ENCODE measurements at regions not wholly inside any gene's neighbourhood (a gene's known extent, or its start where the extent isn't known, plus 50 kb on each side); places are given as distances from the start of the nearest gene placed in this dataset.

DNA sequence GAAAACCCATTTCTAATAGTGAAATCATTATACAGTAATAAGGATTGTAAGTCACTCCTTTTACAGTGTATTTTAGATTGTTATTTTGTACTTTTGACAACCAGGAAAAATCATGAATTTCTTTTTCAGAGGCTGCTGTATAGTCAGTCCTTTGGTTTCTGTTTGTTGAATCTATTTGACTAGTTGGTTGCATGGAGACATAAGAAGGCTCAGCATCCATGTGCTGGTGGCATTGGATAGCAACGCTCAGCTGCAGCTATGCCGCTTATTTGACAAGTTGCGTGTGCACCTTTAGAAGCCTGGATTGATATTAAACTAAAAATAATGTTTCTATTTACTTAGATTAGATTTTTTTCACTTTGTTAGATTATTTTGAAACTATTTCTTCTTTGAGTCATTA is 254.1 kb upstream of the SYT4 start:
- H3K4me3 ChIP-seq (ENCODE audit: low read length) = no peak overlapping the region
- H3K9me3 ChIP-seq (ENCODE audit: control insufficient read depth, low read length) = no peaks in the 10 kb centered on the region
- H3K4me3 Mint-ChIP-seq = no peak overlapping the region
- DNase-seq = no peak
- H3K9ac ChIP-seq (ENCODE audit: extremely low read depth, low read length, poor library complexity, severe bottlenecking) = no peak overlapping the region
- no peak overlapping the region for H3K27ac Mint-ChIP-seq
- H3K27me3 Mint-ChIP-seq (ENCODE audit: insufficient read depth) = no peaks in the 10 kb centered on the region
- WGBS, 2 experiments (ENCODE audit: insufficient coverage in 1 of 2, insufficient read length in 1 of 2) = 93% methylated on average over 3 of the region's 3 CpGs; no CpG with 5 or more reads in 1 of the 2 experiments
- no peaks in the 10 kb centered on the region for H3K36me3 ChIP-seq (ENCODE audit: control insufficient read depth, insufficient read depth, low read length)
- TF ChIP-seq, protein P1, sequence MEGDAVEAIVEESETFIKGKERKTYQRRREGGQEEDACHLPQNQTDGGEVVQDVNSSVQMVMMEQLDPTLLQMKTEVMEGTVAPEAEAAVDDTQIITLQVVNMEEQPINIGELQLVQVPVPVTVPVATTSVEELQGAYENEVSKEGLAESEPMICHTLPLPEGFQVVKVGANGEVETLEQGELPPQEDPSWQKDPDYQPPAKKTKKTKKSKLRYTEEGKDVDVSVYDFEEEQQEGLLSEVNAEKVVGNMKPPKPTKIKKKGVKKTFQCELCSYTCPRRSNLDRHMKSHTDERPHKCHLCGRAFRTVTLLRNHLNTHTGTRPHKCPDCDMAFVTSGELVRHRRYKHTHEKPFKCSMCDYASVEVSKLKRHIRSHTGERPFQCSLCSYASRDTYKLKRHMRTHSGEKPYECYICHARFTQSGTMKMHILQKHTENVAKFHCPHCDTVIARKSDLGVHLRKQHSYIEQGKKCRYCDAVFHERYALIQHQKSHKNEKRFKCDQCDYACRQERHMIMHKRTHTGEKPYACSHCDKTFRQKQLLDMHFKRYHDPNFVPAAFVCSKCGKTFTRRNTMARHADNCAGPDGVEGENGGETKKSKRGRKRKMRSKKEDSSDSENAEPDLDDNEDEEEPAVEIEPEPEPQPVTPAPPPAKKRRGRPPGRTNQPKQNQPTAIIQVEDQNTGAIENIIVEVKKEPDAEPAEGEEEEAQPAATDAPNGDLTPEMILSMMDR (conservative IDR thresholded peaks at IDR 0.05) = no peak
- H3K27ac ChIP-seq (ENCODE audit: low read depth, low read length) = no peak overlapping the region
- H3K9me3 Mint-ChIP-seq = no peaks in the 10 kb centered on the region
- no peaks in the 10 kb centered on the region for H3K27me3 ChIP-seq (ENCODE audit: control insufficient read depth, insufficient read depth, low read length, poor library complexity, severe bottlenecking)
- H3K4me1 ChIP-seq (ENCODE audit: control insufficient read depth, insufficient read depth, low read length) = no peaks in the 10 kb centered on the region
- H3K36me3 Mint-ChIP-seq (ENCODE audit: low read depth) = no peaks in the 10 kb centered on the region
- H3K4me1 Mint-ChIP-seq = no peaks in the 10 kb centered on the region

DNA sequence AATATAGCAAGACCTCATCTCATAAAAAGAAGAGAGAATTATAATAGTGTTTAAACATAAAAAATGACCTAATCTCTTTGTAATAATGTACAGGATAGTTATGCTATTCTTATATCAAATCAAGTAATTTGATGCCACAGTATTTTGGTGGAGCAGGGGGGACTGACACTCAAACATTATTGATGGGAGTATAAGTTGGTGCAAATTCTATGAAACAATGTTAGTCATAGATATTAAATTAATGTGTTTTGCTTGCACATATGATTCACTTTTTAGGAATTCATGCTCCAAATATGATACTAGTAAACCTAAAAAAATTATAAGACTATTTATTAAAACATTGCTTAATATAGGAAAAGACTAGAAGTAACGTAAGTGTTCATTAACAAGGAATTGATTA is 256.1 kb upstream of the SYT4 start:
- no peak overlapping the region for H3K4me3 ChIP-seq (ENCODE audit: low read length)
- H3K27me3 ChIP-seq (ENCODE audit: control insufficient read depth, insufficient read depth, low read length, poor library complexity, severe bottlenecking) = no peaks in the 10 kb centered on the region
- H3K4me3 Mint-ChIP-seq = no peak overlapping the region
- H3K9ac ChIP-seq (ENCODE audit: extremely low read depth, low read length, poor library complexity, severe bottlenecking) = no peak overlapping the region
- H3K4me1 ChIP-seq (ENCODE audit: control insufficient read depth, insufficient read depth, low read length) = no peaks in the 10 kb centered on the region
- no peaks in the 10 kb centered on the region for H3K9me3 ChIP-seq (ENCODE audit: control insufficient read depth, low read length)
- 100% methylated on average over 1 of the region's 1 CpG; no CpG with 5 or more reads in 1 of the 2 experiments for WGBS, 2 experiments (ENCODE audit: insufficient coverage in 1 of 2, insufficient read length in 1 of 2)
- H3K27ac ChIP-seq (ENCODE audit: low read depth, low read length) = no peak overlapping the region
- no peaks in the 10 kb centered on the region for H3K36me3 ChIP-seq (ENCODE audit: control insufficient read depth, insufficient read depth, low read length)
- no peaks in the 10 kb centered on the region for H3K36me3 Mint-ChIP-seq (ENCODE audit: low read depth)
- H3K27ac Mint-ChIP-seq = no peak overlapping the region
- no peaks in the 10 kb centered on the region for H3K4me1 Mint-ChIP-seq
- no peaks in the 10 kb centered on the region for H3K27me3 Mint-ChIP-seq (ENCODE audit: insufficient read depth)
- TF ChIP-seq, protein P1 (conservative IDR thresholded peaks at IDR 0.05) = no peak
- no peak for DNase-seq
- no peaks in the 10 kb centered on the region for H3K9me3 Mint-ChIP-seq

DNA sequence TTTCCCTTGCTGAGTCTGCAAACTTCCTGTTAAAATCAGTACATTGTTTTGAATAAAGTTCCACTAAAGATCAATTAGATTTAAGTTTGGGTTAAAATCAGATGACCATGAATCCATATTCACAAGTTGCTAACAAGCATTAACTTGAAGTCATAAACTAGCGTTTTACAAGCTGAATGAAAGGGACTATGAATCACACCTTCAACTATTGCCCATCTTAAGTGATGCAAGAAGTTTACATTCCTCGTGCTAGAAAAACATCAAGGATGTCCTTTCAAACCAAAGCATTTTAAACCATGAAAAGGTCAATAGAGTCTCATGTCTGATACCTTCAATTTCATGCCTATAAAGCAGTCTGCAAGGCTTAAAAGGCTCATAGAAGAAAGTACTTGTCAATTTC is 257.2 kb upstream of the SYT4 start:
- no peaks in the 10 kb centered on the region for H3K9me3 Mint-ChIP-seq
- Histone ChIP-seq H3K27ac (ENCODE audit: low read depth, low read length) (no peak overlapping the region), H3K9me3 (ENCODE audit: control insufficient read depth, low read length) (no peaks in the 10 kb centered on the region), H3K4me1 (ENCODE audit: control insufficient read depth, insufficient read depth, low read length) (no peaks in the 10 kb centered on the region), H3K27me3 (ENCODE audit: control insufficient read depth, insufficient read depth, low read length, poor library complexity, severe bottlenecking) (no peaks in the 10 kb centered on the region), H3K36me3 (ENCODE audit: control insufficient read depth, insufficient read depth, low read length) (no peaks in the 10 kb centered on the region), H3K4me3 (ENCODE audit: low read length) (no peak overlapping the region), H3K9ac (ENCODE audit: extremely low read depth, low read length, poor library complexity, severe bottlenecking) (no peak overlapping the region)
- H3K27ac Mint-ChIP-seq = no peak overlapping the region
- H3K4me1 Mint-ChIP-seq = no peaks in the 10 kb centered on the region
- H3K36me3 Mint-ChIP-seq (ENCODE audit: low read depth) = no peaks in the 10 kb centered on the region
- no peak for DNase-seq
- 80% methylated on average over 2 of the region's 2 CpGs; no CpG with 5 or more reads in 1 of the 2 experiments for WGBS, 2 experiments (ENCODE audit: insufficient coverage in 1 of 2, insufficient read length in 1 of 2)
- no peaks in the 10 kb centered on the region for H3K27me3 Mint-ChIP-seq (ENCODE audit: insufficient read depth)
- TF ChIP-seq, protein P1 (conservative IDR thresholded peaks at IDR 0.05) = no peak
- H3K4me3 Mint-ChIP-seq = no peak overlapping the region

All from endodermal cell (in vitro differentiated cells).